WERI-Rb-1 (cell line): ENCODE measurements at regions not wholly inside any gene's neighbourhood (a gene's known extent, or its start where the extent isn't known, plus 50 kb on each side); places are given as distances from the start of the nearest gene placed in this dataset.

ENCODE experiments used
- DNase-seq: peaks from one replicate; pipeline ENCODE4 v3.0.0-alpha.2; 2020
- H3K27ac ChIP-seq: fragments of 250-450 bp; sonication (Bioruptor Pico); 2 replicates; pipeline ENCODE4 v1.5.1; 2020; ENCODE audit warnings: mild to moderate bottlenecking, moderate library complexity
- H3K27me3 ChIP-seq: fragments of 250-450 bp; sonication (Bioruptor Pico); 2 replicates; pipeline ENCODE4 v1.5.1; 2021; ENCODE audit warnings: mild to moderate bottlenecking, low read depth, moderate library complexity; ENCODE audit not compliant: insufficient read depth, severe bottlenecking
- H3K36me3 ChIP-seq: fragments of 250-450 bp; sonication (Bioruptor Pico); 2 replicates; pipeline ENCODE4 v1.5.1; 2020; ENCODE audit warnings: mild to moderate bottlenecking, moderate library complexity
- H3K4me3 ChIP-seq: 2 replicates; pipeline ENCODE4 v1.5.1; 2011; ENCODE audit warnings: low read depth, mild to moderate bottlenecking, control low read depth, low read length
- H3K9me3 ChIP-seq: fragments of 250-450 bp; sonication (Bioruptor Pico); 2 replicates; pipeline ENCODE4 v1.5.1; 2021; ENCODE audit warnings: mild to moderate bottlenecking, moderate library complexity; ENCODE audit not compliant: severe bottlenecking
- CTCF ChIP-seq: IDR thresholded peaks from 2 replicates; pipeline ENCODE4 v1.5.1; 2011; ENCODE audit warnings: low read depth, mild to moderate bottlenecking, control low read depth, inconsistent platforms, low read length

DNA sequence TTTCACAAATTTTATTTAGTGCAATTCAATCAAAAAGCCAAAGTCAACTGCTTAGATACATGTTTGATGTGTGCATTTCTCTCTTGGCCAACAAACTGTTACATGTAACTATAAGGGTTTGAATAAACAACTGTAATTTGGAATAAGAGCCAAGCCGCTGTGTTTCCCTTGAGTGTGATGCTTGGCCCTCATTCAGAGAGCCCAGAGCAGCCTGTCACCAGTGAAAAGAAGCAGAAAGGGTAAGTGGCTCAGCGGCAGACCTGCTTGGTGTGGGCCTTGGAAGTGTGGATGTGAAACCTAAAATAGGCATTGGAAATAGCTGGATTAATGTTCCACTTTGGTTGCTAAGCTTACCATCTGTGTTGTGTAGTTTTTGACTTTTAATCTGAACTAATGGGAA, 924.6 kb downstream of the OLFM4 start:
- DNase-seq = peak; percentile 36
- TF ChIP-seq CTCF = no peak

More for the DNA sequence above, 924.6 kb downstream of the OLFM4 start:
- H3K27me3 ChIP-seq = no peaks in the 10 kb centered on the region
- no peaks in the 10 kb centered on the region for H3K36me3 ChIP-seq
- no peak overlapping the region for H3K4me3 ChIP-seq
- H3K27ac ChIP-seq = no peak overlapping the region; the same call in 1 of the 2 replicates
- H3K9me3 ChIP-seq = no peaks in the 10 kb centered on the region
